ENCODE measurements at regions not wholly inside any gene's neighbourhood (a gene's known extent, or its start where the extent isn't known, plus 50 kb on each side); places are given as distances from the start of the nearest gene placed in this dataset.
"Not testable (repeated sequence)": the region's sequence is repeated elsewhere in the genome, so short reads cannot be mapped to it uniquely, and the experiment has no call there.

GRCh38 chr10:123367195-123367594 is 213.0 kb downstream of the BUB3 start:
- no peak overlapping the region for H3K27ac ChIP-seq (ENCODE audit: low read depth in 1 of 2, low read length in 2 of 2)
- H3K4me1 ChIP-seq (ENCODE audit: control insufficient read depth in 1 of 2, insufficient read depth in 2 of 2, low read length in 2 of 2) = no peaks in the 10 kb centered on the region
- intact Hi-C loops (cut with DNase I) = no loop called here
- H3K27me3 ChIP-seq (ENCODE audit: control insufficient read depth in 1 of 2, insufficient read depth in 2 of 2, low read length in 1 of 2) = no peaks in the 10 kb centered on the region
- no peak overlapping the region for H3K4me3 ChIP-seq (ENCODE audit: low read length in 2 of 2)
- H3K36me3 ChIP-seq (ENCODE audit: control insufficient read depth in 1 of 2, insufficient read depth in 2 of 2, low read length in 1 of 2) = no peaks in the 10 kb centered on the region
- WGBS, 2 donors = 90 to 92% methylated on average over 4 of the region's 4 CpGs
- H3K9me3 ChIP-seq (ENCODE audit: control insufficient read depth, low read length) = peaks cover 3% of the 10 kb centered on the region
- ATAC-seq (ENCODE audit: low FRiP score) (no peak), DNase-seq (no peak)

- ATAC-seq (ENCODE audit: low FRiP score); H3K27ac ChIP-seq (ENCODE audit: low read depth in 1 of 2, low read length in 2 of 2); DNase-seq; H3K27me3 ChIP-seq (ENCODE audit: control insufficient read depth in 1 of 2, insufficient read depth in 2 of 2, low read length in 1 of 2); H3K36me3 ChIP-seq (ENCODE audit: control insufficient read depth in 1 of 2, insufficient read depth in 2 of 2, low read length in 1 of 2); intact Hi-C loops (cut with DNase I); H3K9me3 ChIP-seq (ENCODE audit: control insufficient read depth, low read length); H3K4me1 ChIP-seq (ENCODE audit: control insufficient read depth in 1 of 2, insufficient read depth in 2 of 2, low read length in 2 of 2); H3K4me3 ChIP-seq (ENCODE audit: low read length in 2 of 2): not testable (repeated sequence)
- WGBS, 2 donors = 76 to 81% methylated on average over 2 of the region's 2 CpGs
Measured at GRCh38 chr10:123371626-123372025, 217.4 kb downstream of the BUB3 start.

- Histone ChIP-seq H3K36me3 (ENCODE audit: control insufficient read depth in 1 of 2, insufficient read depth in 2 of 2, low read length in 1 of 2) (no peaks in the 10 kb centered on the region), H3K9me3 (ENCODE audit: control insufficient read depth, low read length) (peaks cover 3% of the 10 kb centered on the region), H3K27ac (ENCODE audit: low read depth in 1 of 2, low read length in 2 of 2) (no peak overlapping the region), H3K27me3 (ENCODE audit: control insufficient read depth in 1 of 2, insufficient read depth in 2 of 2, low read length in 1 of 2) (no peaks in the 10 kb centered on the region), H3K4me1 (ENCODE audit: control insufficient read depth in 1 of 2, insufficient read depth in 2 of 2, low read length in 2 of 2) (no peaks in the 10 kb centered on the region), H3K4me3 (ENCODE audit: low read length in 2 of 2) (no peak overlapping the region)
- intact Hi-C loops (cut with DNase I) = no loop called here
- 55 to 63% methylated on average over 6 of the region's 6 CpGs for WGBS, 2 donors
- DNase-seq (no peak), ATAC-seq (ENCODE audit: low FRiP score) (no peak)
Measured at GRCh38 chr10:123373591-123373990, 219.4 kb downstream of the BUB3 start.

- ATAC-seq (ENCODE audit: low FRiP score) (no peak), DNase-seq (no peak)
- H3K27ac ChIP-seq (ENCODE audit: low read depth in 1 of 2, low read length in 2 of 2) = no peak overlapping the region
- 85 to 87% methylated on average over 3 of the region's 3 CpGs for WGBS, 2 donors
- intact Hi-C loops (cut with DNase I) = no loop called here
- H3K36me3 ChIP-seq (ENCODE audit: control insufficient read depth in 1 of 2, insufficient read depth in 2 of 2, low read length in 1 of 2) = no peaks in the 10 kb centered on the region
- H3K4me3 ChIP-seq (ENCODE audit: low read length in 2 of 2) = no peak overlapping the region
- peaks cover under 1% of the 10 kb centered on the region for H3K9me3 ChIP-seq (ENCODE audit: control insufficient read depth, low read length)
- H3K4me1 ChIP-seq (ENCODE audit: control insufficient read depth in 1 of 2, insufficient read depth in 2 of 2, low read length in 2 of 2) = no peaks in the 10 kb centered on the region
- H3K27me3 ChIP-seq (ENCODE audit: control insufficient read depth in 1 of 2, insufficient read depth in 2 of 2, low read length in 1 of 2) = no peaks in the 10 kb centered on the region
Measured at GRCh38 chr10:123375097-123375496, 220.9 kb downstream of the BUB3 start.

- H3K27me3 ChIP-seq (ENCODE audit: control insufficient read depth in 1 of 2, insufficient read depth in 2 of 2, low read length in 1 of 2) = no peaks in the 10 kb centered on the region
- no peaks in the 10 kb centered on the region for H3K36me3 ChIP-seq (ENCODE audit: control insufficient read depth in 1 of 2, insufficient read depth in 2 of 2, low read length in 1 of 2)
- intact Hi-C loops (cut with DNase I) = no loop called here
- H3K27ac ChIP-seq (ENCODE audit: low read depth in 1 of 2, low read length in 2 of 2) = no peak overlapping the region
- H3K4me1 ChIP-seq (ENCODE audit: control insufficient read depth in 1 of 2, insufficient read depth in 2 of 2, low read length in 2 of 2) = no peaks in the 10 kb centered on the region
- H3K4me3 ChIP-seq (ENCODE audit: low read length in 2 of 2) = no peak overlapping the region
- no peaks in the 10 kb centered on the region for H3K9me3 ChIP-seq (ENCODE audit: control insufficient read depth, low read length)
- ATAC-seq (ENCODE audit: low FRiP score) = no peak
- 76 to 85% methylated on average over 1 of the region's 1 CpG for WGBS, 2 donors
- no peak for DNase-seq
Measured at GRCh38 chr10:123375738-123376137, 221.5 kb downstream of the BUB3 start.

- H3K27me3 ChIP-seq (ENCODE audit: control insufficient read depth in 1 of 2, insufficient read depth in 2 of 2, low read length in 1 of 2) = no peaks in the 10 kb centered on the region
- ATAC-seq (ENCODE audit: low FRiP score) = no peak
- no peaks in the 10 kb centered on the region for H3K4me1 ChIP-seq (ENCODE audit: control insufficient read depth in 1 of 2, insufficient read depth in 2 of 2, low read length in 2 of 2)
- intact Hi-C loops (cut with DNase I) = no loop called here
- no peaks in the 10 kb centered on the region for H3K9me3 ChIP-seq (ENCODE audit: control insufficient read depth, low read length)
- H3K27ac ChIP-seq (ENCODE audit: low read depth in 1 of 2, low read length in 2 of 2) = no peak overlapping the region
- DNase-seq = no peak
- H3K36me3 ChIP-seq (ENCODE audit: control insufficient read depth in 1 of 2, insufficient read depth in 2 of 2, low read length in 1 of 2) = no peaks in the 10 kb centered on the region
- WGBS, 2 donors = 6 to 12% methylated on average over 8 of the region's 8 CpGs
- H3K4me3 ChIP-seq (ENCODE audit: low read length in 2 of 2) = no peak overlapping the region
Measured at GRCh38 chr10:123377883-123378282, 223.7 kb downstream of the BUB3 start.

GRCh38 chr10:123378302-123378701 is 224.1 kb downstream of the BUB3 start:
- Histone ChIP-seq H3K36me3 (ENCODE audit: control insufficient read depth in 1 of 2, insufficient read depth in 2 of 2, low read length in 1 of 2) (no peaks in the 10 kb centered on the region), H3K4me3 (ENCODE audit: low read length in 2 of 2) (no peak overlapping the region), H3K9me3 (ENCODE audit: control insufficient read depth, low read length) (no peaks in the 10 kb centered on the region), H3K27ac (ENCODE audit: low read depth in 1 of 2, low read length in 2 of 2) (no peak overlapping the region), H3K27me3 (ENCODE audit: control insufficient read depth in 1 of 2, insufficient read depth in 2 of 2, low read length in 1 of 2) (no peaks in the 10 kb centered on the region), H3K4me1 (ENCODE audit: control insufficient read depth in 1 of 2, insufficient read depth in 2 of 2, low read length in 2 of 2) (no peaks in the 10 kb centered on the region)
- WGBS, 2 donors = 90 to 92% methylated on average over 2 of the region's 2 CpGs
- DNase-seq (no peak), ATAC-seq (ENCODE audit: low FRiP score) (no peak)
- intact Hi-C loops (cut with DNase I) = no loop called here

- no peaks in the 10 kb centered on the region for H3K27me3 ChIP-seq (ENCODE audit: control insufficient read depth in 1 of 2, insufficient read depth in 2 of 2, low read length in 1 of 2)
- intact Hi-C loops (cut with DNase I) = no loop called here
- ATAC-seq (ENCODE audit: low FRiP score) = no peak
- 86 to 87% methylated on average over 5 of the region's 5 CpGs for WGBS, 2 donors
- H3K9me3 ChIP-seq (ENCODE audit: control insufficient read depth, low read length) = no peaks in the 10 kb centered on the region
- no peak overlapping the region for H3K27ac ChIP-seq (ENCODE audit: low read depth in 1 of 2, low read length in 2 of 2)
- no peaks in the 10 kb centered on the region for H3K36me3 ChIP-seq (ENCODE audit: control insufficient read depth in 1 of 2, insufficient read depth in 2 of 2, low read length in 1 of 2)
- no peak overlapping the region for H3K4me3 ChIP-seq (ENCODE audit: low read length in 2 of 2)
- H3K4me1 ChIP-seq (ENCODE audit: control insufficient read depth in 1 of 2, insufficient read depth in 2 of 2, low read length in 2 of 2) = no peaks in the 10 kb centered on the region
- no peak for DNase-seq
Measured at GRCh38 chr10:123379156-123379555, 225.0 kb downstream of the BUB3 start.

GRCh38 chr10:123380491-123381085 is 226.4 kb downstream of the BUB3 start:
- WGBS, 2 donors = 70 to 71% methylated on average over 7 of the region's 7 CpGs
- Histone ChIP-seq H3K36me3 (ENCODE audit: control insufficient read depth in 1 of 2, insufficient read depth in 2 of 2, low read length in 1 of 2) (no peaks in the 10 kb centered on the region), H3K4me1 (ENCODE audit: control insufficient read depth in 1 of 2, insufficient read depth in 2 of 2, low read length in 2 of 2) (no peaks in the 10 kb centered on the region), H3K4me3 (ENCODE audit: low read length in 2 of 2) (no peak overlapping the region), H3K27ac (ENCODE audit: low read depth in 1 of 2, low read length in 2 of 2) (no peak overlapping the region), H3K9me3 (ENCODE audit: control insufficient read depth, low read length) (peaks cover 1% of the 10 kb centered on the region), H3K27me3 (ENCODE audit: control insufficient read depth in 1 of 2, insufficient read depth in 2 of 2, low read length in 1 of 2) (no peaks in the 10 kb centered on the region)
- DNase-seq = no peak
- no peak for ATAC-seq (ENCODE audit: low FRiP score)
- intact Hi-C loops (cut with DNase I) = loop anchor here in 1 of 2 donors (10.0 kb wide), 1 partner anchor 246 kb away; the partner anchor contains the start of gene HMX3
